Neutrophil (primary cell): ENCODE measurements at regions not wholly inside any gene's neighbourhood (a gene's known extent, or its start where the extent isn't known, plus 50 kb on each side); places are given as distances from the start of the nearest gene placed in this dataset.

Source experiments
- H3K27ac ChIP-seq: fragments of 200-600 bp; sonication (generic); 2 replicates; pipeline ENCODE4 v1.5.1; 2016; ENCODE audit warnings: mild to moderate bottlenecking, moderate library complexity
- H3K27me3 ChIP-seq: fragments of 200-600 bp; sonication (generic); 2 replicates; pipeline ENCODE4 v1.6.0; 2016; ENCODE audit warnings: mild to moderate bottlenecking
- H3K36me3 ChIP-seq: fragments of 200-600 bp; sonication (generic); 2 replicates; pipeline ENCODE4 v1.5.1; 2017
- H3K4me1 ChIP-seq, 2 experiments: fragments of 200-600 bp in 1 of 2; sonication (generic) in 1 of 2; 1 replicate in 1 of 2; 2 replicates in 1 of 2; pipeline versions ENCODE4 v1.5.1 to v1.6.1; 2013 to 2016; ENCODE audit warnings: low read depth in 1 of 2, low read length in 1 of 2, mild to moderate bottlenecking in 1 of 2, moderate library complexity in 1 of 2; ENCODE audit not compliant: control insufficient read depth in 1 of 2, insufficient read depth in 1 of 2
- H3K4me3 ChIP-seq, 2 experiments: fragments of 200-600 bp in 1 of 2; sonication (generic) in 1 of 2; 1 replicate in 1 of 2; 2 replicates in 1 of 2; pipeline ENCODE4 v1.5.1; 2013 to 2016; ENCODE audit warnings: low read depth in 1 of 2, low read length in 1 of 2, mild to moderate bottlenecking in 1 of 2, moderate library complexity in 1 of 2
- H3K9me3 ChIP-seq: fragments of 200-600 bp; sonication (generic); 2 replicates; pipeline ENCODE4 v1.5.1; 2016
- TF ChIP-seq, protein P1 (sequence below): fragments of 200-600 bp; sonication (generic); IDR thresholded peaks from 2 replicates; pipeline ENCODE4 v1.5.1; 2016; ENCODE audit warnings: antibody characterized with exemption

DNA sequence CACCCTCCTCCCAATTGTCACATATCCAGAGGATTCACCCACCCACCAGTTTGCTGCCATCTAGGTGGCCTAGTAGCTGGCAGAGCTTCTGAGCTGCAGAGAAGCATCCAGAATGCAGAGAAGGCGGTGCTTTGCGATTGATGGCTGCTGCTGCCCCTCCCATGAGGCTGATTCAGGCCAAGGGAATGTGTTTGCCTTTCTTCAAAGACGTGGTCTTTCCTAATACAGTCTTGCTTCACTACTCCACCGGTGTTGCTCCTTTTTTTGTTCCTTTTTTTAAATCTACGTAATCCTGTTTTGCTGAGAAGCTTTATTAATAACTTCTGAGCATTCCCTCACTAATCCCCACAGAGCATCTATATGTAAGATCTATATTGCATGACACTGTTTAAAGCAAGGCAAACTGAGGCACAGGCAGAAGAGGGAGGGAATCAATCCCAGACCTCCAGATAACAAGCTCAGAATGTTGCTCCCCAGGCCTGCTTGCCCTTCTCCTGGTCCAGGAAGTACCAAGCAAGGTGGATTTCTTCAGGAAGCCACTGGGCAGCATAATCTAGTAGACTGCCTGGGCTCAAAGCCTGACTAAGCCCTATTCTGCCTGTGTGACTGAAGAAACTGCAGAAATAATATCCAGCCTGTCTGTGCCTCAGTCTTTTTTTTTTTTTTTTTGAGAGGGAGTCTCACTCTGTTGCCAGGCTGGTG lies 275.5 kb upstream of the FMN2 start:
- Histone ChIP-seq H3K36me3 (no peaks in the 10 kb centered on the region), H3K9me3 (no peaks in the 10 kb centered on the region), H3K27ac (peak overlapping the region; percentile 90), H3K4me3 (peak overlapping the region; percentile 22 to 25), H3K4me1 (peaks cover 41 to 52% of the 10 kb centered on the region in 2 experiments), H3K27me3 (no peaks in the 10 kb centered on the region)
- TF ChIP-seq, protein P1, sequence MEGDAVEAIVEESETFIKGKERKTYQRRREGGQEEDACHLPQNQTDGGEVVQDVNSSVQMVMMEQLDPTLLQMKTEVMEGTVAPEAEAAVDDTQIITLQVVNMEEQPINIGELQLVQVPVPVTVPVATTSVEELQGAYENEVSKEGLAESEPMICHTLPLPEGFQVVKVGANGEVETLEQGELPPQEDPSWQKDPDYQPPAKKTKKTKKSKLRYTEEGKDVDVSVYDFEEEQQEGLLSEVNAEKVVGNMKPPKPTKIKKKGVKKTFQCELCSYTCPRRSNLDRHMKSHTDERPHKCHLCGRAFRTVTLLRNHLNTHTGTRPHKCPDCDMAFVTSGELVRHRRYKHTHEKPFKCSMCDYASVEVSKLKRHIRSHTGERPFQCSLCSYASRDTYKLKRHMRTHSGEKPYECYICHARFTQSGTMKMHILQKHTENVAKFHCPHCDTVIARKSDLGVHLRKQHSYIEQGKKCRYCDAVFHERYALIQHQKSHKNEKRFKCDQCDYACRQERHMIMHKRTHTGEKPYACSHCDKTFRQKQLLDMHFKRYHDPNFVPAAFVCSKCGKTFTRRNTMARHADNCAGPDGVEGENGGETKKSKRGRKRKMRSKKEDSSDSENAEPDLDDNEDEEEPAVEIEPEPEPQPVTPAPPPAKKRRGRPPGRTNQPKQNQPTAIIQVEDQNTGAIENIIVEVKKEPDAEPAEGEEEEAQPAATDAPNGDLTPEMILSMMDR: no peak

DNA sequence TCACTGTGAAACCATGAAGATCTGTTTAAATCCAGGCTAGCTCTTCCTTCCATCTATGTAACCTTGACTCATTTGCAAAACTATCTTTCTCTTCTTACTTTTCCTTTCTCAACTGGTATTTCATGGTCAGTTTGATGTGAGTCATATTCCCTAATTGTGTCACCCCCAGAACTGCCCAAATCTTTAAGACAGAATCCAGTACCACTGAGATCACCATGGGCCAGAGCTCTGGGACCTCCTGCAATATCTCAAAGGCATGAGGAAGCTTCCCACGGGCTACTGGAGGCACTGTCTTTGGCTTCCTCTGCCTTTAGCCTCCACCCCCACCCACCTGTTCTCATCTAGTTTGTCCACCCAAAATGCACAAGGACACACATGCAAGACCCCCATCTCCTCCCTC lies 274.4 kb upstream of the FMN2 start:
- peaks cover 41 to 52% of the 10 kb centered on the region in 2 experiments for H3K4me1 ChIP-seq
- no peaks in the 10 kb centered on the region for H3K36me3 ChIP-seq
- TF ChIP-seq, protein P1: no peak
- peak overlapping the region in 1 of 2 experiments; percentile 25 for H3K4me3 ChIP-seq
- H3K27me3 ChIP-seq: no peaks in the 10 kb centered on the region
- no peaks in the 10 kb centered on the region for H3K9me3 ChIP-seq
- H3K27ac ChIP-seq: peak overlapping the region; percentile 90

DNA sequence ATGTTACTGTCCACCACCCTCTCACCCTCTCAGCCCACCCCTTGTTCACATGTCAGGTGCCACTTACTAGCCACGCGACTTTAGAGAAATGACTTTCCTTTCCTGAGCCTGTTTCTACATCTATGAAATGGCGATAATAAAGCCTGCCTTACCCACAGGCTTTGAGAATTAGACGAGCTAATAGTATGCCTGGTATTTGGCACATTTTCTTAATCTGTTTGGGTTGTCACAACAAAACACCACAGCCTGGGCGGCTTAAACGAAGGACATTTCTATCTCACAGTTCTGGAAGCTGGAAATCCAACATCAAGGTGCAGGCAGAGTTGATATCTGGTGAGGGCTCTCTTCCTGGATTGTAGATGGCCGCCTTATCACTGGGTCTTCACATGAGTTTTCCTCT lies 273.9 kb upstream of the FMN2 start:
- TF ChIP-seq, protein P1: no peak
- no peaks in the 10 kb centered on the region for H3K9me3 ChIP-seq
- no peaks in the 10 kb centered on the region for H3K36me3 ChIP-seq
- peak overlapping the region; percentile 90 for H3K27ac ChIP-seq
- H3K4me3 ChIP-seq: no peak overlapping the region
- H3K27me3 ChIP-seq: no peaks in the 10 kb centered on the region
- H3K4me1 ChIP-seq: peaks cover 41 to 48% of the 10 kb centered on the region in 2 experiments

DNA sequence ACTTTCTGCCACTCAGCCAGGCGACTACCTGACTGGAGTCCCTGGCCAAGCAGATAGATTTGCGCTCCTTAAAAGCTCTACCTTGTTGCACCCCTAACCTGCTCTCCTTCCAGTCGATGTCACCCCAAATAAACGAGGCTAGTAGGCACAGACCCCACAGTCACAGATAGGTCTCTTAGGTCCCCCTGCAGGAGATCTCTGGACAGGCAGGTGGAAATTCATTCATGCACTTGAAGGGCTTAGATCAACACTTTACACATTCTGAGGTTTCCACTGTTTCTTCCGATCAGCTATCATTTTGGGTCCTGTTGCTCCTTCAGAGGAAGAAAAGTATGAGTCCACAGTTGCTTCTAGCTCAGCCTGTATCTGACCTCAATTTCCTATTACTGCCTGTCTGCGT lies 272.6 kb upstream of the FMN2 start:
- no peaks in the 10 kb centered on the region for H3K36me3 ChIP-seq
- H3K4me3 ChIP-seq: no peak overlapping the region
- no peaks in the 10 kb centered on the region for H3K9me3 ChIP-seq
- no peaks in the 10 kb centered on the region for H3K27me3 ChIP-seq
- peaks cover 41 to 46% of the 10 kb centered on the region in 2 experiments for H3K4me1 ChIP-seq
- TF ChIP-seq, protein P1: no peak
- no peak overlapping the region for H3K27ac ChIP-seq

DNA sequence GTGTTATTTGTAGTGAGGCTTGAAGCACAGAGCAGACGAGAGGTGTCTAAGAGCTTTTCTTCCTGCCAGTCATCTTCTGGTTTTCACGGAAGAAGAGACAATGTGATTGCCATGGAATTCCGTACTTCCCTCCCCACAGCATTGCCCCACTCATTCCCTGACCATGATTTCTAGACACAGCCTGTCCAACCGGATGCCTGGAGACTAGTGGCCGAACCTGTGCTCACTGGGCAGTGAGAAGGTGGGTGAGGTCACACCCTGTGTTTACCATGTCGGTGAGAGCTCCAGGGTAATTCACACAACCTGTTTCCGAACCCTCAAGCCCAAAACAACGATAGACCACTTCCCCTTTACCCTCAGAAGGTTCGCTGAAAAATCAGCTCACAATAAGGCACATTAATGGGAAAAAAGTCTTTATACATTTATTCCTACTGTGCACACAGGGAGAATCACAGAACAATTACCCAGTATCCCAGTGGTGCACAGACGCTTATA lies 271.9 kb upstream of the FMN2 start:
- H3K4me1 ChIP-seq: peaks cover 37 to 46% of the 10 kb centered on the region in 2 experiments
- H3K4me3 ChIP-seq: no peak overlapping the region
- H3K9me3 ChIP-seq: no peaks in the 10 kb centered on the region
- no peaks in the 10 kb centered on the region for H3K36me3 ChIP-seq
- H3K27me3 ChIP-seq: no peaks in the 10 kb centered on the region
- TF ChIP-seq, protein P1: no peak
- no peak overlapping the region for H3K27ac ChIP-seq
